BLaER1 treated with 17β-estradiol and CSF1 and Interleukin-3, amounts not matched to agents 10 nM and 100 nM (cell line): ENCODE measurements at regions not wholly inside any gene's neighbourhood (a gene's known extent, or its start where the extent isn't known, plus 50 kb on each side); places are given as distances from the start of the nearest gene placed in this dataset.

ENCODE experiments used
- H3K27ac ChIP-seq, 11 experiments: shearing (Covaris generic); formaldehyde crosslinking; 2 replicates each; pipeline ENCODE4 v1.8.1; 2022
- H3K27me3 ChIP-seq, 11 experiments: shearing (Covaris generic); formaldehyde crosslinking; 2 replicates each; pipeline ENCODE4 v1.8.1; 2022
- H3K36me3 ChIP-seq, 11 experiments: shearing (Covaris generic); formaldehyde crosslinking; 2 replicates each; pipeline ENCODE4 v1.8.1; 2022
- H3K4me1 ChIP-seq, 10 experiments: shearing (Covaris generic); formaldehyde crosslinking; 2 replicates each; pipeline ENCODE4 v1.8.1; 2022
- H3K4me2 ChIP-seq, 11 experiments: shearing (Covaris generic); formaldehyde crosslinking; 2 replicates each; pipeline ENCODE4 v1.8.1; 2022
- H3K4me3 ChIP-seq, 10 experiments: shearing (Covaris generic); formaldehyde crosslinking; 2 replicates each; pipeline ENCODE4 v1.8.1; 2022
- H3K9ac ChIP-seq, 11 experiments: shearing (Covaris generic); formaldehyde crosslinking; 2 replicates each; pipeline ENCODE4 v1.8.1; 2022
- H3K9me3 ChIP-seq, 11 experiments: shearing (Covaris generic); formaldehyde crosslinking; replicated peaks in 1 of 11; 2 replicates each; pipeline ENCODE4 v1.8.1; 2022
- H4K20me1 ChIP-seq, 11 experiments: shearing (Covaris generic); formaldehyde crosslinking; 2 replicates each; pipeline ENCODE4 v1.8.1; 2022
- Cebpa-rat ChIP-seq, 11 experiments: shearing (Covaris generic); IDR thresholded peaks; 2 replicates each; pipeline ENCODE4 v1.8.1; 2022

DNA sequence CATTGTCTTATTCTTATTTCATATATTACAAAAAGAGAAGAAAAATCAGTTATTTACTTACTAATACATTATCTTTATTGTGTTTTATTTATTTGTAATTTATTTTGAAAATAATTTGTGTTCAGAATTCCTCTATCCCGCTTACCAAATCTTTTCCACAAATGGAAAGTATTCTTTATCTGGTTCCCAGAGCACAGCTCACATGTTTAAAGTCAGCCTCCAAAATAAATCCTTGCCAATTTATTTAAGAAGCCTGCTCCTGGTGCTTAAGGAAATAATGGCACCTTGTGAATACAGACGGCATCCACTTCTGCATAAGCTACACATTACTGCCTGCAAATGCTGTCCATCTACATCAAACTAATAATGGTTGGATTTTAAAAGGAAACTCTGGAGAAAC is 435.4 kb downstream of the MTRR start:
- Histone ChIP-seq H3K36me3 (no peaks in the 10 kb centered on the region), H3K27ac (no peak overlapping the region), H3K9ac (no peak overlapping the region), H3K4me3 (no peak overlapping the region), H3K4me2 (no peak overlapping the region), H3K9me3 (peaks cover 4 to 33% (median 16%) of the 10 kb centered on the region in 11 experiments; a peak in 15 of 22 replicates), H3K27me3 (no peaks in the 10 kb centered on the region), H4K20me1 (no peaks in the 10 kb centered on the region), H3K4me1 (no peaks in the 10 kb centered on the region)
- no peak for TF ChIP-seq Cebpa-rat (IDR thresholded peaks at IDR 0.05)

DNA sequence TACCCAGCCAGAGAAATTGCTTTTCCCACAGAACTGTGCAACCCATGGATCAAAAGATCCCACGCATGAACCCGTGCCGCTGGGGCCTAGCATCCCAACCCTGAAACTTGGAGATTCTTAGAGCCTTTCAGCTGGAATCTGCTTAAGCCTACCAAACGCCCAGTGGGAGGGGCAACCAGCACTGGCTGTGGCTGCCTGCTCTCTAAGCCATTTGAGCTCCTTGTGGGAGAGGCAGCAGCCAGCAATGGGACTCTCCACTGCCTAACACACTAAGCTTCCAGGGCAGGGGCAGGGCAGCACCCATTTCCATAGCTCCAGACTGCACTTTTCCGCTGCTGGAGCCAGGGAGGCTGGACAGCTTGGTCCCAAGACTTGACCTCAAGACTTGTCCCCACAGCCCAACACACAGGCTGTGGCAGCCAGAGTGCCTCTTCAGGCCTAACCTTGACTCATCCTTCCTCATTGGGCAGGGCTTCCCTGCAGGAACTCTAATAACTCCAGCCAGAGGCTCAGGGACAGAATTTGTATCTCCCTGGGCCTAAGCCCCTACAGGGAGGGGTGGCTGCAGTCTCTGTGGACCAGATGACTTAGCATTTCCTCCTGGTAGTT is 437.4 kb downstream of the MTRR start:
- no peak for TF ChIP-seq Cebpa-rat (IDR thresholded peaks at IDR 0.05)
- Histone ChIP-seq H3K27ac (no peak overlapping the region), H3K4me2 (no peak overlapping the region), H4K20me1 (no peaks in the 10 kb centered on the region), H3K36me3 (no peaks in the 10 kb centered on the region), H3K9me3 (peaks cover 11 to 42% (median 25%) of the 10 kb centered on the region in 11 experiments; a peak in 20 of 22 replicates), H3K27me3 (no peaks in the 10 kb centered on the region), H3K9ac (no peak overlapping the region), H3K4me3 (no peak overlapping the region), H3K4me1 (no peaks in the 10 kb centered on the region)

DNA sequence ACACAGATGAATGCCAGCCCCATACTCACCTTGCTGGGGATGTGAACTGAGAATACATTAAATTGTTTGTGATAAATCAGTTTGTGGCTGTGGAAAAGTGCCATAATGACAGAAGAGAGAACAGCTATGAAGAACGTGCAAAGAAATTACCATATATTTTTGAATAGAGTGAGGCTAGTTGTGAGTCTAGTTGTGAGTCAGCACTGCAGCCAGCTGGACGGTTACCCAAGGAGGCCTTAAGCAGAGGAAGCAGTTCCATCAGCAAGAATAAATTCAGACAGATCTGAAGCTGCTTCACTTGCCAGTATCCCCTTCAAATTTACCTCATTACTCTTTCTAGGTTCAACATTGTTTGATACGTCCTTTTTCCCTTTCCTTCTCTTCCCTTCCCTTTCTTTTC is 446.0 kb downstream of the MTRR start:
- Histone ChIP-seq H3K27me3 (no peaks in the 10 kb centered on the region), H4K20me1 (no peaks in the 10 kb centered on the region), H3K4me1 (no peaks in the 10 kb centered on the region), H3K27ac (no peak overlapping the region), H3K36me3 (no peaks in the 10 kb centered on the region), H3K4me2 (no peak overlapping the region), H3K9me3 (peaks cover 0 to 12% (median 10%) of the 10 kb centered on the region in 11 experiments; a peak in 12 of 22 replicates), H3K9ac (no peak overlapping the region), H3K4me3 (no peak overlapping the region)
- TF ChIP-seq Cebpa-rat (IDR thresholded peaks at IDR 0.05) = no peak

DNA sequence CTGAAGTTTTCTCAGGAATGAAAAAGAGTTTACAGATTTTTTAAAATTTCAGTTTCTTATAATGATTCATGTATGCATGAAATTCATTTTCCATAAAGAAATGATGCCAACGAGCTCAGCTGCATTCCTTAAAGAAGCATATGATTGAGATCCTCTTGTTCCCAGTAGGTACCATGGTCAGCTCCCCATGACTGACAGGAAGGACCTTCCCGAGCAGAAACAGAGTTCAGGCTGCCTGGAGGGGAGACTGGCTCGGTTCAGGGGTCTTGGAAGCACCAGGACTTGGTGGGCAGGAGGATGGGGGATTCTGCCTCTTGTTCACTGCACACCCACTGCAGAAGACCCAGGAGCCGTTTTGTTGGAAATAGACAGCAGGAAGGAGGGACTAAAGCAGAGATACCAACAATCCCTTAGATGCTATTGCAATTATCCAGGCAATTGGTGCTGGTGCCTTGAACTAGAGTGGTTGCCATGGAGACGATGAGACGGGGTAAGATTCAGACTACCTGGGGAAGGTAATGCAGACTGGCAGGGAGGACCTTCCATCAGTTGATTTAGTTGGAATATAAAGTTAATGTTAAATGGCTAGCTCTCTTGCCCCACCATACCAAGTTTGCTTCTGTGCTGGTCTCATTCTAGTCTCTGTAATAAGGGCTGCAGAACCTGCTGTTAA is 447.8 kb downstream of the MTRR start:
- H3K27ac ChIP-seq = no peak overlapping the region
- H3K4me2 ChIP-seq = no peak overlapping the region
- no peaks in the 10 kb centered on the region for H3K4me1 ChIP-seq
- no peaks in the 10 kb centered on the region; a peak in 1 of 22 replicates for H3K9me3 ChIP-seq
- H3K4me3 ChIP-seq = no peak overlapping the region
- H3K9ac ChIP-seq = no peak overlapping the region
- no peaks in the 10 kb centered on the region for H3K36me3 ChIP-seq
- H4K20me1 ChIP-seq = no peaks in the 10 kb centered on the region
- H3K27me3 ChIP-seq = no peaks in the 10 kb centered on the region
- TF ChIP-seq Cebpa-rat (IDR thresholded peaks at IDR 0.05) = no peak

DNA sequence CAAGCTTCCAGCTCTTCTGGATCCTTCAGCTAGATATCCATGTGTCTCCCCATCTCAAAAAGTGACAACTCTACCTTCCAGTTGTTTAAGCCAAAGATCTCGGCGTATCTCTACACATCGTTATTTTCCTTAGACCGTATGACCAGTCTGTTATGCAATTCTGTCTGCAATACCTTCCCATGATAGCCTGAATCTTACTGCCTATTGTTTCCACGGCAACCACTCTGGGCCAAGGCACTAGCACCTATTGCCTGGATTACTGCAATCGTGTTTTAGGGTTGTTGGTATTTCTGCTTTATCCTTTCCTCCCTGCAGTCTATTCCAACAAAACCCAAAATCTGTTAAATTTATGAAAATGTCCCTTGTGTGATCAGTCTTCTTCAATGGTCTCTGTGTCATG is 448.4 kb downstream of the MTRR start:
- TF ChIP-seq Cebpa-rat (IDR thresholded peaks at IDR 0.05) = no peak
- H4K20me1 ChIP-seq = no peaks in the 10 kb centered on the region
- H3K27ac ChIP-seq = no peak overlapping the region
- H3K9me3 ChIP-seq = no peaks in the 10 kb centered on the region
- no peaks in the 10 kb centered on the region for H3K36me3 ChIP-seq
- no peaks in the 10 kb centered on the region for H3K27me3 ChIP-seq
- H3K4me3 ChIP-seq = no peak overlapping the region
- no peaks in the 10 kb centered on the region for H3K4me1 ChIP-seq
- no peak overlapping the region for H3K9ac ChIP-seq
- no peak overlapping the region for H3K4me2 ChIP-seq

DNA sequence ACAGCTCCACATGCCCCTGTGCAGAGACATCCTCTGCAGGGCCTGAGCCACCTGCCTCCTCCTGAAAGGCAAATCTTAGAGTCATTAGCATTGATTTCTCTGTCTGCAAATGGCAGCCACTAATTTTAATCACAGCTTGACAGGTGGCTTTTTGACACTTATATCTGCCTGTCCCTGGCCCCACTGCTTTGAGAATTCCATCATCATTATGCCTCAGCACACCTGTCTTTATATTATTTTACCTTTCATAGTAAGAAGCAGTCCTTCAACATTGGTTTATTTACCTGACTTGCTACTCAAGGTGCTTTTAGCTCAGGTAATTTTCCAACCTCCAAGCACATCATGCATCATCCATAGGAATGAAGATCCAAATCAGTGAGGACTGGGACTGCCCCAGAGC is 451.3 kb downstream of the MTRR start:
- H3K4me1 ChIP-seq = no peaks in the 10 kb centered on the region
- H4K20me1 ChIP-seq = no peaks in the 10 kb centered on the region
- H3K9ac ChIP-seq = no peak overlapping the region
- H3K4me3 ChIP-seq = no peak overlapping the region
- H3K27ac ChIP-seq = no peak overlapping the region
- TF ChIP-seq Cebpa-rat (IDR thresholded peaks at IDR 0.05) = no peak
- H3K36me3 ChIP-seq = no peaks in the 10 kb centered on the region
- no peak overlapping the region for H3K4me2 ChIP-seq
- no peaks in the 10 kb centered on the region for H3K9me3 ChIP-seq
- H3K27me3 ChIP-seq = no peaks in the 10 kb centered on the region

DNA sequence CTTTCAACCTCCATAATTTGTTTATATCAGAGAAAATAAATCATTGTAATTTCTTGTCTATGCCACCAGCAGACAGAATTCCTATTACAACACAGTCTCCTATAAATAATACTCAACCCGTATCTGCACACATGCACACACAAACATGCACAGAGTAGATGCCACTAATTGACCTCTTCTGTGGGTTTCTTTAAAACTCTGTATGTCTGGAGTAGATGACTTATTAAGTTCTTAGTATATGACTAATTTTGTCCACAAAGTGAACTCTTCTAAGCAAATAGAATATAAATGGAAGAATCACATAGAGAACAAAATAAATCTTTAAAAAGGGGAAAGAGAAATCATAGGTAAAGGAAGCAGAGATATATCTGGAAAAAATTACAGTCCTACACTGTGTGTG is 452.3 kb downstream of the MTRR start:
- no peak for TF ChIP-seq Cebpa-rat (IDR thresholded peaks at IDR 0.05)
- no peaks in the 10 kb centered on the region for H3K9me3 ChIP-seq
- H3K36me3 ChIP-seq = no peaks in the 10 kb centered on the region
- H3K4me1 ChIP-seq = no peaks in the 10 kb centered on the region
- H3K4me2 ChIP-seq = no peak overlapping the region
- H3K4me3 ChIP-seq = no peak overlapping the region
- no peaks in the 10 kb centered on the region for H3K27me3 ChIP-seq
- H3K9ac ChIP-seq = no peak overlapping the region
- no peaks in the 10 kb centered on the region for H4K20me1 ChIP-seq
- no peak overlapping the region for H3K27ac ChIP-seq

DNA sequence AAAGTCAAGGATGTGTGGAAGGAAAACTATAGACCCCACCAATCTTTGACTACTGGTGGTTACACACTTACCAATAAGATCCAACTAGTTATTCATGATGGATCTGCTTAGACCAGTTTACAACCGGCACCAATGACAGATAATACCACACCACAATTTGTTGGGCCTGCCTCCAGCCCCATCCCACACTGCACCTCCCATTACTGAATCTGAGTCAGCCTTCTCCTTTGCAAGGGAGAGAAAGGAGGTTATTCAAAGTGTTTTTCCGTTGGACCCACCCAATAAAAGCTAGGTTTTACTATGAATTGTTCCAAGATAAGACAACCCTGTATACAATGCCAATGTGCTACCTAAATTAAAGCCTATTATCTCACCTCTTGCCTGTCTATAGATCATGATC is 453.5 kb downstream of the MTRR start:
- no peak overlapping the region for H3K4me2 ChIP-seq
- no peak overlapping the region for H3K9ac ChIP-seq
- H3K4me1 ChIP-seq = no peaks in the 10 kb centered on the region
- H3K4me3 ChIP-seq = no peak overlapping the region
- H3K9me3 ChIP-seq = no peaks in the 10 kb centered on the region
- no peaks in the 10 kb centered on the region for H3K27me3 ChIP-seq
- no peaks in the 10 kb centered on the region for H3K36me3 ChIP-seq
- TF ChIP-seq Cebpa-rat (IDR thresholded peaks at IDR 0.05) = no peak
- H3K27ac ChIP-seq = no peak overlapping the region
- no peaks in the 10 kb centered on the region for H4K20me1 ChIP-seq

DNA sequence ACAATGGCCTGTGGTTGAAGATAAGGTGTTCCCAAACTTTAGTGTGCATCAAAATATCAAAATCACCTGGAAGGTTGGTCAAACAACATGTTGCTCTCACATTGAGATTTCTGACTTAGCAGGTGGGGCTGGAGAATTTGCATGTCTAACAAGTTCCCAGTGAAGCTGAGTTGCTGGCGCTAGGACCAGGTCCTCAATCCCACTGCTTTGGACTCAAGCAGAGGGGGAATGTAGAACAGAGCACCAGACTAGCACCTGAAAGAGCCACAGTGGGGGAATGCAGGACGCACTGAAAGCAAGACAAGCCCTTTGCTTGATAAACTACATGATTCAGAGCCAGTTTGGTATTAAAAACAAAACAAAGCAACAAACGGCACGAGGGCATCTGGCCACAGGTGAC is 458.1 kb downstream of the MTRR start:
- Histone ChIP-seq H4K20me1 (no peaks in the 10 kb centered on the region), H3K27ac (no peak overlapping the region), H3K9me3 (no peaks in the 10 kb centered on the region), H3K27me3 (no peaks in the 10 kb centered on the region), H3K4me2 (no peak overlapping the region), H3K4me1 (peaks cover 0 to 13% (median 2%) of the 10 kb centered on the region in 10 experiments; a peak in 4 of 20 replicates), H3K9ac (no peak overlapping the region), H3K4me3 (no peak overlapping the region), H3K36me3 (no peaks in the 10 kb centered on the region)
- no peak for TF ChIP-seq Cebpa-rat (IDR thresholded peaks at IDR 0.05)

DNA sequence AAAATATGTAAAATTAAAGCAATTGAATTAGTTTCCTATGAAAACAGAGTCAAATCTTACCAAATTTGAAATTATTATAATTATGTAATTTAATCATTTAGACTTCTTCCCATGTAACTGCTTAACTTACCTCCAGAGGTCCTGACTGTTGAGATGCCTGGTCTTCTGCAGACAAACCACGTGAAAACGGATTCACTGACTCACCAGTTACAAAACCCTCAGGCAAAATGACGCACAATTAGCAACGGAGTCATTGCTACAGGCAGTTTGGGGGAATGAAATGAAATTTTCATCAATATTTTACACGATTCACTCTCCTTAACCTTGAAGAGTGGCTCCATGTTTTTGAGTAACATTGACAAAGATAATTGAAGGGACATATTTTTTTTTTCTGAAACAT is 460.8 kb downstream of the MTRR start:
- no peak for TF ChIP-seq Cebpa-rat (IDR thresholded peaks at IDR 0.05)
- Histone ChIP-seq H3K27me3 (no peaks in the 10 kb centered on the region), H3K36me3 (no peaks in the 10 kb centered on the region), H3K4me1 (peaks cover 12 to 36% (median 19%) of the 10 kb centered on the region in 10 experiments), H3K4me3 (no peak overlapping the region), H3K9ac (no peak overlapping the region), H3K27ac (no peak overlapping the region), H4K20me1 (no peaks in the 10 kb centered on the region), H3K9me3 (0 out of 22 replicates have a peak, but pooled peaks cover 0 to 4% (median 0%) of the 10 kb centered on the region in 11 experiments), H3K4me2 (no peak overlapping the region)
